ENCODE measurements at regions not wholly inside any gene's neighbourhood (a gene's known extent, or its start where the extent isn't known, plus 50 kb on each side); places are given as distances from the start of the nearest gene placed in this dataset.
"Not testable (repeated sequence)": the region's sequence is repeated elsewhere in the genome, so short reads cannot be mapped to it uniquely, and the experiment has no call there.

GRCh38 chr2:2590841-2591541 is 259.9 kb upstream of the MYT1L start:
- DNase-seq (ENCODE audit: low spot score), result no peak

DNA sequence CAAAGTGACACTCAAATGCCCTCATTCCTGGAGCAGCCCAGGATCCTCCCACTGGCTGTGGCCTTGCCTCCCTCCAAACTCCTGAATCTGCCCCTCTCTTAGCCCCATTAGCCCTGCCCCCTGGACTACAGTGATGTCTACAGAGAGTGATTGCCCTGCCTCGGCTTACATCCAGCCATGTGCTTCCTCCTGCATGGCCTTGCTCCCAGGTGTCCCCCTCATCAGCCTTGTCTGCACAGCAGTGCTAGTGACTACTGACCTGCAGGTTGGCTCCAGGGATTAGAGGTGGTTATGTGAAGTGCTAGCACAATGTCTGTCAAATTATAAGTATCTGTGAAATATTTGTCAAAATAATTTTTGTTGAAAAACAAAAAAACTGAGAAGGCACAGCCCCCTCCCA is 259.1 kb upstream of the MYT1L start:
- DNase-seq (ENCODE audit: low spot score), result no peak

DNA sequence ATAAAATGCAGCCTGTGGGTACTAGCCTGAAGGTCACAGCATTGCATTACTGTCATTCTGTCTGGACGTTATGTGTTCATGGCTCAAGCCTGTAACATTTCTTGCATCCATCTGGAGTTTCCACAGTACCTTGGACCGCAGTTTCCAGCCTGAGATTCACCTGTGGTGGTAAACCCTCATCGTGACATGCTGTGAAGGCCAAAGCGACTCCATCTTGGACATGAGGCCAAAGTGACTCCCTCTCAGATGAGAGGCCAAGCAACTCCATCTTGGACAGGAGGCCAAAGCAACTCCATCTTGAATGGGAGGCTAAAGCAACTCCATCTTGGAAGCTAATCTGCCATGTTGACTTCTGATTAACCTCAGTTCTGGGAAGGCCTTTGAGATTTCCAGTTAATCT is 257.7 kb upstream of the MYT1L start:
- DNase-seq (ENCODE audit: low spot score), result no peak

- no peak for DNase-seq (ENCODE audit: low spot score)
Observed at GRCh38 chr2:2587354-2587753, 256.3 kb upstream of the MYT1L start.

DNA sequence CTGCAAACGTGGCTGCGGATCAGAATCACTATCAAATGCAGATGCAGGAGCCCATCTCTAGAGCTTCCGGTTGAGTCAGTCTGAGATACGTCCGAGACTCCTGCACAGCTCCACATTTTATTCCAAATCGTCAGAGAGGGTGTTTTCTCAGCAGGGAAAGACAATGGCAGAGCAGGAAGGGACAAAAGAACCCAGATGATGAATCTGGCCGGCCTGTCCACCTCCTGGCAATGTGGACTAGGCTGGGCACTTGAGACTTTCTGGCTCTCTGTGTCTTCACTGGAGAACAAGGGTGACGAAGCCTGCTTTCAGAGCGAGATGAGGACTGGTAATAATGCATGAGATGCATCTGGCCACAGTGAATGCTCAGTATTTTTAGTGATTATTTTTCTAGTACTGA is 255.9 kb upstream of the MYT1L start:
- no peak for DNase-seq (ENCODE audit: low spot score)

GRCh38 chr2:2586068-2586776 is 255.1 kb upstream of the MYT1L start:
- DNase-seq (ENCODE audit: low spot score), result no peak

- no peak for DNase-seq (ENCODE audit: low spot score)
Observed at GRCh38 chr2:2582998-2583545, 252.0 kb upstream of the MYT1L start.

GRCh38 chr2:2581331-2582159 is 250.5 kb upstream of the MYT1L start:
- no peak for DNase-seq (ENCODE audit: low spot score)

DNA sequence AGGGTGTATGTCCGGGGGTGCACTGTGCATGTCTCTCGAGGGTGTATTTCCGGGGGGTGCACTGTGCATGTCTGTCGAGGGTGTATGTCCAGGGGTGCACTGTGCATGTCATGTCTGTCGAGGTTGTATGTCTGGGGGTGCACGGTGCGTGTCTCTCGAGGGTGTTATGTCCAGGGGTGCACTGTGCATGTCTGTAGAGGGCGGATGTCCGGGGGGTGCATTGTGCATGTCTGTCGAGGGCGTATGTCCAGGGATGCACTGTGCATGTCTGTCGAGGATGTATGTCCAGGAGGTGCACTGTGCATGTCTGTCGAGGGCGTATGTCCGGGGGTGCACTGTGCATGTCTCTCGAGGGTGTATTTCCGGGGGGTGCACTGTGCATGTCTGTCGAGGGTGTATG is 249.8 kb upstream of the MYT1L start:
- not testable (repeated sequence) for DNase-seq (ENCODE audit: low spot score)

GRCh38 chr2:2580341-2580740 is 249.3 kb upstream of the MYT1L start:
- no peak for DNase-seq (ENCODE audit: low spot score)

- no peak for DNase-seq (ENCODE audit: low spot score)
Observed at GRCh38 chr2:2579814-2580213, 248.7 kb upstream of the MYT1L start.

DNA sequence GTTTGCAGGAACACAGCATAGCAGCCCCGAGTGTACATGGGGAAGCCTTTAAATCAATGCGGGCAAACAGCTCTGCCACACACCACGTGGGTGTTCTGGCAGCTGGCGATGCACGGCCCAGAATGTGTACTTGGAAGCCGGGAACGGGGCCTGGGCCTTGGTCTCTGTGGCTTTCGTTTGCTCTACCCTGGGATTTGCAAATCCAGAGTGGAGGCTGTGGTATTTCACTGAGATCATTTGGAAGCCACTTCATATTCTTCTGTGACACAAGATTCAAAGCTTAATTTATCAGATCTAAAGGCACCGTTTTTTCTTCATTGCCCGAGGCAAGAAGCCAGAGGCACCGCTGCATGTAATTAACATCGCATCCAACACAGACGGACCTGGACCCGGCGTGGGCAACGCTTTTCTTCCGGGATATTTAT is 246.3 kb upstream of the MYT1L start:
- no peak for DNase-seq (ENCODE audit: low spot score)

- DNase-seq (ENCODE audit: low spot score), result no peak
Observed at GRCh38 chr2:2575870-2576386, 244.9 kb upstream of the MYT1L start.

- DNase-seq (ENCODE audit: low spot score), result no peak
Observed at GRCh38 chr2:2575181-2575577, 244.1 kb upstream of the MYT1L start.

- no peak for DNase-seq (ENCODE audit: low spot score)
Observed at GRCh38 chr2:2574401-2575180, 243.5 kb upstream of the MYT1L start.

DNA sequence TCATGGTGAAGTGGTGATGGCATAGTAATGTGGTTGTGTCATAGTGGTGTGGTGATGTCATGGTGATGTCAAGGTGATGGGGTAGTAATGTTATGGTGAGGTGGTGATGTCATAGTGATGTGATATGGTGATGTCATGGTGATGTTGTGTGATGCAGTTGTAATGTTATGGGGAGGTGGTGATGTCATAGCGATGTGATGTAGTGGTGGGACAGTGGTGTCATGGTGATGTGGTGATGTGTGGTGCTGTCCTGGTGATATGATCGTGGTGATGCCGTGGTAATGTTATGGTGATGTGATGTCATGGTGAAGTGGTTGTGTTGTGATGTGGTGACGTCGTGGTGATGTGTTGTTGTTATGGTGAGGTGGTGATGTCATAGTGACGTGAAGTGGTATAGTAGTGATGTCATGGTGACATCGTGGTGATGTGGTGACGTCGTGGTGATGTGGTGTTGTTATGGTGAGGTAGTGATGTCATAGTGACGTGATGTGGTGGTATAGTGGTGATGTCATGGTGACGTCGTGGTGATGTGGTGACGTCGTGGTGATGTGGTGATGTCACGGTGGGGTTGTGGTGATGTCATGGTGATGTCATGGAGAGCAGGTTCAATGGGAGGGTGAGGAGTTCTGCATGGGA is 242.7 kb upstream of the MYT1L start:
- no peak for DNase-seq (ENCODE audit: low spot score)

DNA sequence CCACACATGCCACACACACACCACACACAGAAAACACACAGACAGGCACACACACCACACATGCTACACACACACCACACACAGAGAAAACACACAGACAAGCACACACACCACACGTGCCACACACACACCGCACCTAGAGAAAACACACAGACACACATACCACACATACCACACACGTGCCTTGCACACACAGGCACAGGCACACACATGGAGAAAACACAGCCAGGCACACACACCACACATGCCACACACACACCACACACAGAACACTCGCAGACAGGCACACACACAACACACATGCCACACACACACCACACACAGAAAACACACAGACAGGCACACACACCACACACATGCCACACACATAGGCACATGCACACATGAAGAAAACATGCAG is 242.1 kb upstream of the MYT1L start:
- no peak for DNase-seq (ENCODE audit: low spot score)

- no peak for DNase-seq (ENCODE audit: low spot score)
Observed at GRCh38 chr2:2572393-2573204, 241.5 kb upstream of the MYT1L start.

DNA sequence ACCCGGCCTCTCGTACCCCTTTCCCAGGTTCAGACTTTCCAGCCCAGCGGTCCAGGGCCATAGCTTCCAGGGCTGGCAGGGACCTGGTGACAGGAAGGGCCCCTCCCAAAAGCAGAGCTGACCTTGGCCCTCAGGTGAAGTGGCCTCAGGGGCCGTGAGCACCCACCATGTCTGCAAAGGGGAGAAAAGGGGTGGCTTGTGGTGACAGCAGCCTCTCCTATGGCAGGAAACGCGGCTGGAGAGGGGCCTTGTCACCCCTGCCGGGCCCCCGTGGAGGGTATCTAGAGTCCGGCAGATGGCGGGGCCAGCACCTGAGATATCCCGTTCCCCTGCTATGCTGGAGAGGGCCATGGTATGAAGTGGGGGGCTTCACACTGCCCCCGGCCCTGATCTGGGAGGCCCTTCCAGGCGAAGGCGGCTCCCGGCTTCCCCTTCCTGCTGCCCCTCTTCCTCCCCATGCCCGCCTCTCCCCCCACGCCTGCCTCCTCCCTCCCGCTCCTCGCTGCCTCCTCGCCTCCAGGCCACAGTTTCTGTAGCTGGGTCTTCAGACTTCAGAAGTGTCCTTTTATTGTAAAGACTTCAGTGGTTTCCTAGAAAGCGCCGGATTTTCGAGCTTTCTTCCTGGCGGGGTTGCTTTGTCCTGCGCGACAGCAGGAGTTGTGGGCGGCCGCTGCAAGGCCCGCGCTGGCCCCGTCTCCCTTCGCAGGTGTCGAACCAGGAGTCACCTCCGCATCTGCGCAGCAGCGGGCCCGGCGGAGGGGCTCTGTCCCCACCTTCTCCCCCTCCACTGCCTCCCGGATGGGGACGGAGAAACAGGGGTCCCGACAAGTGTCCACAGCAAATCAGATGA is 240.5 kb upstream of the MYT1L start:
- DNase-seq (ENCODE audit: low spot score), result no peak

Measured in CD4-positive, alpha-beta T cell treated with Interleukin-15 for 4 hours (primary cell).